HCT116 (cell line): ENCODE measurements at regions not wholly inside any gene's neighbourhood (a gene's known extent, or its start where the extent isn't known, plus 50 kb on each side); places are given as distances from the start of the nearest gene placed in this dataset.

Source experiments
- EZH2 ChIP-seq: fragments of 200-600 bp; sonication (generic); IDR thresholded peaks from 2 replicates; pipeline ENCODE4 v1.6.1; 2017; ENCODE audit warnings: antibody characterized with exemption, mixed run types
- POLR2A ChIP-seq: IDR thresholded peaks from 2 replicates; pipeline ENCODE4 v1.7.0; 2011; ENCODE audit warnings: borderline replicate concordance; ENCODE audit not compliant: insufficient read depth, insufficient read length; ENCODE audit errors: extremely low read depth
- SRF ChIP-seq: IDR thresholded peaks from 2 replicates; pipeline ENCODE4 v1.6.1; 2012; ENCODE audit warnings: low read depth
- YY1 ChIP-seq: IDR thresholded peaks from 2 replicates; pipeline ENCODE4 v1.6.1; 2011; ENCODE audit warnings: low read length, low read depth, moderate library complexity, mild to moderate bottlenecking; ENCODE audit not compliant: insufficient replicate concordance; ENCODE audit errors: extremely low read depth
- TF ChIP-seq, protein P1 (sequence below), 3 experiments: fragments of 200-600 bp in 1 of 3; sonication (generic) in 1 of 3; IDR thresholded peaks in 2 of 3; conservative IDR thresholded peaks in 1 of 3; 2 replicates each; pipeline ENCODE4 v1.5.1; 2012 to 2017; ENCODE audit warnings: low read depth in 2 of 3, low read length in 2 of 3, antibody characterized with exemption in 1 of 3, borderline replicate concordance in 1 of 3, control low read depth in 1 of 3, mild to moderate bottlenecking in 1 of 3, mixed read lengths in 1 of 3, mixed run types in 1 of 3, moderate library complexity in 1 of 3; ENCODE audit not compliant: insufficient read depth in 1 of 3
- TF ChIP-seq, protein P2 (sequence below): IDR thresholded peaks from 2 replicates; pipeline ENCODE4 v1.6.1; 2012
- TF ChIP-seq, protein P3 (sequence below): IDR thresholded peaks from 2 replicates; pipeline ENCODE4 v1.6.1; 2012
- TF ChIP-seq, protein P4 (sequence below): IDR thresholded peaks from 2 replicates; pipeline ENCODE4 v1.6.1; 2011; ENCODE audit warnings: mild to moderate bottlenecking, low read length, moderate library complexity; ENCODE audit not compliant: insufficient replicate concordance; ENCODE audit errors: extremely low read depth
- TF ChIP-seq, protein P5 (sequence below): IDR thresholded peaks from 2 replicates; pipeline ENCODE4 v1.6.1; 2012; ENCODE audit warnings: low read depth

DNA sequence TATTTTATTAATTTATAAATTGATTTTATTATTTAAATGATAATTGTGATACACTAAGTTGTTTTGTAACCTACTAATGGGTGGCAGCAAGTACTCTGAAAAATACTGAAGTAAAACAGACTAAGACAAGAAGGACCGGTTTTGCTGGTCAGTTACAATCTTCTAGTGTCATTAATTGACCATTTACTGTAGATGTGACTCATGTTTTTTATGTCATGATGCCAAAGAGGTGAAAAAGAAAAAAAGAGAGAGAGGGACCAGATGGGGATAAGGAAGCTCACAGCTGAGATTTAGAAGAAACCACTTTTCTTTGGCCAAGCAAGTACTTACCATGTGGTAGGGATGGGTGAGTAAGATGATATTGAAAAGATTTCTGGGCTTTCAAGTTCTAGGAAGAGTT lies 955.8 kb upstream of the LRRTM1 start:
- TF ChIP-seq, protein P1, sequence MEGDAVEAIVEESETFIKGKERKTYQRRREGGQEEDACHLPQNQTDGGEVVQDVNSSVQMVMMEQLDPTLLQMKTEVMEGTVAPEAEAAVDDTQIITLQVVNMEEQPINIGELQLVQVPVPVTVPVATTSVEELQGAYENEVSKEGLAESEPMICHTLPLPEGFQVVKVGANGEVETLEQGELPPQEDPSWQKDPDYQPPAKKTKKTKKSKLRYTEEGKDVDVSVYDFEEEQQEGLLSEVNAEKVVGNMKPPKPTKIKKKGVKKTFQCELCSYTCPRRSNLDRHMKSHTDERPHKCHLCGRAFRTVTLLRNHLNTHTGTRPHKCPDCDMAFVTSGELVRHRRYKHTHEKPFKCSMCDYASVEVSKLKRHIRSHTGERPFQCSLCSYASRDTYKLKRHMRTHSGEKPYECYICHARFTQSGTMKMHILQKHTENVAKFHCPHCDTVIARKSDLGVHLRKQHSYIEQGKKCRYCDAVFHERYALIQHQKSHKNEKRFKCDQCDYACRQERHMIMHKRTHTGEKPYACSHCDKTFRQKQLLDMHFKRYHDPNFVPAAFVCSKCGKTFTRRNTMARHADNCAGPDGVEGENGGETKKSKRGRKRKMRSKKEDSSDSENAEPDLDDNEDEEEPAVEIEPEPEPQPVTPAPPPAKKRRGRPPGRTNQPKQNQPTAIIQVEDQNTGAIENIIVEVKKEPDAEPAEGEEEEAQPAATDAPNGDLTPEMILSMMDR (IDR thresholded peaks at IDR 0.05 in 2 of 3, conservative IDR thresholded peaks at IDR 0.05 in 1 of 3; ENCODE audit: borderline replicate concordance in 1 of 3, insufficient read depth in 1 of 3, low read depth in 2 of 3, low read length in 2 of 3) = no peak
- TF ChIP-seq, protein P2, sequence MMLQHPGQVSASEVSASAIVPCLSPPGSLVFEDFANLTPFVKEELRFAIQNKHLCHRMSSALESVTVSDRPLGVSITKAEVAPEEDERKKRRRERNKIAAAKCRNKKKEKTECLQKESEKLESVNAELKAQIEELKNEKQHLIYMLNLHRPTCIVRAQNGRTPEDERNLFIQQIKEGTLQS = no peak
- TF ChIP-seq EZH2 (no peak), POLR2A (no peak), YY1 (no peak), SRF (no peak)
- TF ChIP-seq, protein P3, sequence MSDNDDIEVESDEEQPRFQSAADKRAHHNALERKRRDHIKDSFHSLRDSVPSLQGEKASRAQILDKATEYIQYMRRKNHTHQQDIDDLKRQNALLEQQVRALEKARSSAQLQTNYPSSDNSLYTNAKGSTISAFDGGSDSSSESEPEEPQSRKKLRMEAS = no peak
- TF ChIP-seq, protein P4, sequence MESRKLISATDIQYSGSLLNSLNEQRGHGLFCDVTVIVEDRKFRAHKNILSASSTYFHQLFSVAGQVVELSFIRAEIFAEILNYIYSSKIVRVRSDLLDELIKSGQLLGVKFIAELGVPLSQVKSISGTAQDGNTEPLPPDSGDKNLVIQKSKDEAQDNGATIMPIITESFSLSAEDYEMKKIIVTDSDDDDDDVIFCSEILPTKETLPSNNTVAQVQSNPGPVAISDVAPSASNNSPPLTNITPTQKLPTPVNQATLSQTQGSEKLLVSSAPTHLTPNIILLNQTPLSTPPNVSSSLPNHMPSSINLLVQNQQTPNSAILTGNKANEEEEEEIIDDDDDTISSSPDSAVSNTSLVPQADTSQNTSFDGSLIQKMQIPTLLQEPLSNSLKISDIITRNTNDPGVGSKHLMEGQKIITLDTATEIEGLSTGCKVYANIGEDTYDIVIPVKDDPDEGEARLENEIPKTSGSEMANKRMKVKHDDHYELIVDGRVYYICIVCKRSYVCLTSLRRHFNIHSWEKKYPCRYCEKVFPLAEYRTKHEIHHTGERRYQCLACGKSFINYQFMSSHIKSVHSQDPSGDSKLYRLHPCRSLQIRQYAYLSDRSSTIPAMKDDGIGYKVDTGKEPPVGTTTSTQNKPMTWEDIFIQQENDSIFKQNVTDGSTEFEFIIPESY = no peak
- TF ChIP-seq, protein P5, sequence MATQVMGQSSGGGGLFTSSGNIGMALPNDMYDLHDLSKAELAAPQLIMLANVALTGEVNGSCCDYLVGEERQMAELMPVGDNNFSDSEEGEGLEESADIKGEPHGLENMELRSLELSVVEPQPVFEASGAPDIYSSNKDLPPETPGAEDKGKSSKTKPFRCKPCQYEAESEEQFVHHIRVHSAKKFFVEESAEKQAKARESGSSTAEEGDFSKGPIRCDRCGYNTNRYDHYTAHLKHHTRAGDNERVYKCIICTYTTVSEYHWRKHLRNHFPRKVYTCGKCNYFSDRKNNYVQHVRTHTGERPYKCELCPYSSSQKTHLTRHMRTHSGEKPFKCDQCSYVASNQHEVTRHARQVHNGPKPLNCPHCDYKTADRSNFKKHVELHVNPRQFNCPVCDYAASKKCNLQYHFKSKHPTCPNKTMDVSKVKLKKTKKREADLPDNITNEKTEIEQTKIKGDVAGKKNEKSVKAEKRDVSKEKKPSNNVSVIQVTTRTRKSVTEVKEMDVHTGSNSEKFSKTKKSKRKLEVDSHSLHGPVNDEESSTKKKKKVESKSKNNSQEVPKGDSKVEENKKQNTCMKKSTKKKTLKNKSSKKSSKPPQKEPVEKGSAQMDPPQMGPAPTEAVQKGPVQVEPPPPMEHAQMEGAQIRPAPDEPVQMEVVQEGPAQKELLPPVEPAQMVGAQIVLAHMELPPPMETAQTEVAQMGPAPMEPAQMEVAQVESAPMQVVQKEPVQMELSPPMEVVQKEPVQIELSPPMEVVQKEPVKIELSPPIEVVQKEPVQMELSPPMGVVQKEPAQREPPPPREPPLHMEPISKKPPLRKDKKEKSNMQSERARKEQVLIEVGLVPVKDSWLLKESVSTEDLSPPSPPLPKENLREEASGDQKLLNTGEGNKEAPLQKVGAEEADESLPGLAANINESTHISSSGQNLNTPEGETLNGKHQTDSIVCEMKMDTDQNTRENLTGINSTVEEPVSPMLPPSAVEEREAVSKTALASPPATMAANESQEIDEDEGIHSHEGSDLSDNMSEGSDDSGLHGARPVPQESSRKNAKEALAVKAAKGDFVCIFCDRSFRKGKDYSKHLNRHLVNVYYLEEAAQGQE = no peak
